ENCODE measurements at regions not wholly inside any gene's neighbourhood (a gene's known extent, or its start where the extent isn't known, plus 50 kb on each side); places are given as distances from the start of the nearest gene placed in this dataset.
"Not testable (repeated sequence)": the region's sequence is repeated elsewhere in the genome, so short reads cannot be mapped to it uniquely, and the experiment has no call there.

GRCh38 chr16:65713181-65713808, 591.4 kb upstream of the CDH11 start:
- DNase-seq, result no peak

- no peak for DNase-seq
Measured at GRCh38 chr16:65710107-65710506, 588.2 kb upstream of the CDH11 start.

GRCh38 chr16:65704866-65705265, 583.0 kb upstream of the CDH11 start:
- DNase-seq, result no peak

- no peak for DNase-seq
Measured at GRCh38 chr16:65702707-65703402, 581.0 kb upstream of the CDH11 start.

GRCh38 chr16:65700596-65700995, 578.7 kb upstream of the CDH11 start:
- no peak for DNase-seq

GRCh38 chr16:65698791-65699321, 577.0 kb upstream of the CDH11 start:
- DNase-seq, result no peak

GRCh38 chr16:65697521-65697920, 575.7 kb upstream of the CDH11 start:
- no peak for DNase-seq

GRCh38 chr16:65697065-65697464, 575.2 kb upstream of the CDH11 start:
- no peak for DNase-seq

GRCh38 chr16:65691846-65692245, 570.0 kb upstream of the CDH11 start:
- DNase-seq, result not testable (repeated sequence)

GRCh38 chr16:65689726-65690125, 567.9 kb upstream of the CDH11 start:
- DNase-seq, result no peak

GRCh38 chr16:65688301-65688700, 566.4 kb upstream of the CDH11 start:
- DNase-seq, result no peak

- DNase-seq, result no peak
Measured at GRCh38 chr16:65684230-65684629, 562.4 kb upstream of the CDH11 start.

GRCh38 chr16:65681406-65681805, 559.5 kb upstream of the CDH11 start:
- no peak for DNase-seq

- DNase-seq, result no peak
Measured at GRCh38 chr16:65679785-65680184, 557.9 kb upstream of the CDH11 start.

- DNase-seq, result no peak
Measured at GRCh38 chr16:65675161-65675560, 553.3 kb upstream of the CDH11 start.

GRCh38 chr16:65672960-65673359, 551.1 kb upstream of the CDH11 start:
- DNase-seq, result no peak

- DNase-seq, result no peak
Measured at GRCh38 chr16:65671071-65671470, 549.2 kb upstream of the CDH11 start.

- no peak for DNase-seq
Measured at GRCh38 chr16:65668064-65668595, 546.3 kb upstream of the CDH11 start.

GRCh38 chr16:65667011-65667578, 545.2 kb upstream of the CDH11 start:
- DNase-seq, result no peak

- no peak for DNase-seq
Measured at GRCh38 chr16:65666132-65666941, 544.5 kb upstream of the CDH11 start.

- no peak for DNase-seq
Measured at GRCh38 chr16:65665586-65665985, 543.7 kb upstream of the CDH11 start.

GRCh38 chr16:65663774-65664173, 541.9 kb upstream of the CDH11 start:
- no peak for DNase-seq

- DNase-seq, result no peak
Measured at GRCh38 chr16:65662256-65662655, 540.4 kb upstream of the CDH11 start.
